ENCODE measurements at regions not wholly inside any gene's neighbourhood (a gene's known extent, or its start where the extent isn't known, plus 50 kb on each side); places are given as distances from the start of the nearest gene placed in this dataset.
"Not testable (repeated sequence)": the region's sequence is repeated elsewhere in the genome, so short reads cannot be mapped to it uniquely, and the experiment has no call there.

GRCh38 chr22:25404928-25405816 is 159.3 kb upstream of the GRK3 start:
- intact Hi-C loops (cut with DNase I), result no loop called here
- DNase-seq, result peak; percentile 18 to 89 (median 77)

DNA sequence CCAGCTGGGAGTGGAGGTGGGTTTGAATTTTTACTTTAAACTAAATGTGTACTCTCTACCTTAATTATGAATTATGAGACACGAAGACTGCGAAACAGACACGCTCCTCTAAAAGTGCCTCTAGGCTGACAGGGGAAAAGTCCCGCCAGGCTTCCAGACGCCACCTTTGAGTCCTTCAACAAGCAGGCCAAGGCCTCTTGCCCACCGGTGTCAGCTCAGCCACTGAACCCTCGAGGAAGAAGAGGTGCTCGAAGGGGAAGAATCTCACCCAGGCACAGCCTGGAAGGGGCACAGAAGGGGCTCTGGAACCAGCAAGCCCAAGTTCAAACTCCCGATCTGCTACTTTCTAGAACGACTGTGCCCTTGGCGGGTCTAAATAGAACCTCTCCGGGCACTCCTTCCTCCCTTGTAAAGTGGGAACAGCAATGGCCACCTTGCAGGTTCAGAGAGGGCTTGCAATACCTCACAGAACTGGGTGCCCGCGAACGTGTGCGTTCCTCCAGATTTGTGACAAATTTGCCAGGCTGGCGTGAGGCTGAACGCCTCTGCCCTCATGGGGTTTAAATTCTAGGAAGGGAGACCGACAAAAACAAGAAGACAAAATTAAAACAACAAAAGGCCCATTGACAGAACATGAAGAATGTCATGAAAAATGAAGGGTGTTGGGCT is 158.5 kb upstream of the GRK3 start:
- intact Hi-C loops (cut with DNase I), result no loop called here
- DNase-seq, result no peak

GRCh38 chr22:25406510-25407210 is 157.8 kb upstream of the GRK3 start:
- DNase-seq, result peak in 17 of 42 donors; percentile 23 to 58 (median 36)
- intact Hi-C loops (cut with DNase I), result no loop called here

DNA sequence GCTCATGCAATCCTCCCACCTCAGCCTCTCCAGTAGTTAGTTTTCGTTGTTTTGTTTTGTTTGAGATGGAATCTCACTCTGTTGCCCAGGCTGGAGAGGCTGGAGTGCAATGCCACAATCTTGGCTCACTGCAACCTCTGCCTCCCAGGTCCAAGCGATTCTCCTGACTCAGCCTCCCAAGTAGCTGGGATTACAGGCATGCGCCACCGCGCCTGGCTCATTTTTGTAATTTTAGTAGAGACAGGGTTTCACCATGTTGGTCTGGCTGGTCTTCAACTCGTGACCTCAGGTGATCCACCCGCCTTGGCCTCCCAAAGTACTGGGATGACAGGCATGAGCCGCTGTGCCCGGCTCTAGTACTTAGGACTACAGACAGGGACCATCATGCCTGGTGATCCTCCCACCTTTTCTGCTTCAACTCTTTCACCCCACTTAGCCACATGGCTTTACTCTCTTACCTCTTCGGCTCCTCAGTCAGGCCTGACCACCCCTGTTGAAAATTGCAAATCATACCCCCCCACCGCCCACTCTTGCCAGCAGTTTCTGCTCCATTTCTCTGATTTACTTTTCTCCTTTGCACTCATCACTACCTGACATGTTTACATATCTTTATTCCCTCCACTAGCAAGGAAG is 157.1 kb upstream of the GRK3 start:
- DNase-seq, result no peak

DNA sequence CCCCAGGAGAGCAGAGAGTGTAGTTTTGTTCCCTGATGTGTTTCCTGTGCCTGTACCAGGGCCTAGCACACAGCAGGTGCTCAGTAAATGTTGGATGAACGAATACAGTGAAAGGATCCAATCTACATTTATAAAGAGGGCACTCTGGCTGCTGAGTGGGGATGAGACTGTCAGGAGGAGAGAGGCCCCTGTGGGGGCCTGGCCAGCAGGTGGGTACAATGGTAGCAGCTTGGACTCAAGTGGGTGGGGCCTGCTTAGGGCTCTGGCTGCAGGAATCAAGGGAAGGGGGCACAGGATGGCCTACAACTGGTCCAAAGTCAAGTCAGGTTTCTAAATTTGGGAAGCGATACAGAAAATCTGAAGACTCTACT is 156.6 kb upstream of the GRK3 start:
- intact Hi-C loops (cut with DNase I), result no loop called here
- DNase-seq, result no peak

More for the DNA sequence above, 157.1 kb upstream of the GRK3 start:
- intact Hi-C loops (cut with DNase I), result no loop called here

DNA sequence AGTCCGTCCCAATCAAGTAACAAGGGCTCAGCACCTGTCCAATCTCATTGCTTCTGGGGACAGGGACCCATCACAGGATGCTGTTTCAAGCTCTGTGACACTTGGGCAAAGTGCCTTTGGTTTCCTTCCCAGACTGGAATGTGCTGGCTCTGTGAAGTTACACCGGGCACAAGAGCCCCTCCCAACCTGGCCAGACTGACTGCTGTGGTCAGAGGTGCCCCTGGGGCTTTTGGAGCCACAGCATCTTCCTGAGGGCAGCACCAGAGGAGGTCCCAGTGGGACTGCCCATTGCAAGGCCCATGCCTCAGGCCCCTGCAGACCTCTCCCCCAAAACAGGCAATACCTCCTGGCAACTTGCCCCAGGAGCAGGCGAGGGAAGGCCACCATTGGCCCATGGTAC is 155.2 kb upstream of the GRK3 start:
- intact Hi-C loops (cut with DNase I), result no loop called here

DNA sequence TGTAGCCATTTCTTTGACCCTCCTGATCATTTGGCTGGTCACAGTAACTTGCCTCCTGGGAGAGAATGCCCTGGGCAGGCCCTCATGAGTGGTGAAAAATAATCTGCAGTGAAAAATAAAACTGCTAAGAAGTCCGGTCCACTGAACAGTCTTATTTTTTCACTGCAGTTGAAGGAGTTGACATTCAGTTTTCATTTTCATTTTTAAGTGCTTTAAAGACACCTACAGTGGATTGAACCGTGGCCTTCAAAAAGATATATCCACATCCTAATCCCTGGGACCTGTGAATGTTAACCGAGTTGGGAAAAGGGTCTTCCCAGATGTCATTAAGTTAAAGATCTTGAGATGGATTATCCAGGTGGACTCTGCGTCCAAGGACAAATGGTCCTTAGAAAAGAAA is 153.6 kb upstream of the GRK3 start:
- intact Hi-C loops (cut with DNase I), result no loop called here
- DNase-seq, result no peak

More for the DNA sequence above, 155.2 kb upstream of the GRK3 start:
- DNase-seq, result no peak

DNA sequence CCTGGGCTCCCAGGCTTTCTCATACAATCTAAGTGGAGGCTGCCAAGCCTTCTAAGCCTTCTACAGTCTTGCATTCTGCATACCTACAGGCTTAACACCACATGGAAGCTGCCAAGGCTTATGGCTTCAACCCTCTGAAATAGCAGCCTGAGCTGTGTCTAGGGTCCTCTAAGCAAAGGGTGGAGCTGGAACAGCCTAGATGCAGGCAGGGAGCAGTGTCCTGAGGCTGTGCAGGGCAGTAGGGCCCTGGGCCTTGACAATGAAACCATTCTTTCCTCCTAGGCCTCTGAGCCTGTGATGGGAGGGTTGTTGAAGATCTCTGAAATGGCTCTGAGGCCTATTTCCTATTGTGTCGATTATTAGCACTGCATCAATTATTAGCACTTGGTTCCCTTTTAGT is 150.9 kb upstream of the GRK3 start:
- intact Hi-C loops (cut with DNase I), result no loop called here
- no peak for DNase-seq

DNA sequence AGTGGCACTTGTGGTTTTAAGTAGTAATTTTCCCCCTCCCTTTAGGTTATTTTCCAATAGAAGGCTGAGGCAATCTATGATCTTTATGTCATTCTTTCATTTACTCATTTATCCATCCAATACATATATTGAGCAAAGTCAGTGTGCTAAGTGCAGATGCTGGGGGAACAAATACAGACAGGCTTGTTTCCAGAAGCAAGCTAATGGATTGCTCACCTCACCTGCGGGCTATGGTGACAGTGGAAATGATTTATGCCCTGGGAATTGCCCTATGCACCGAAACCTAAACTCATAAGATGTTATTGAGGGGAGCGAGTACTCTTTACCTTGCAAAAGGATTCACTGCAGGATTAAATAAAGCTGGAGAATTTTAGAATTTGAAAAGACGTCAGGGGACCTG is 148.7 kb upstream of the GRK3 start:
- DNase-seq; intact Hi-C loops (cut with DNase I): not testable (repeated sequence)

GRCh38 chr22:25417826-25418225 is 146.6 kb upstream of the GRK3 start:
- intact Hi-C loops (cut with DNase I); DNase-seq: not testable (repeated sequence)

DNA sequence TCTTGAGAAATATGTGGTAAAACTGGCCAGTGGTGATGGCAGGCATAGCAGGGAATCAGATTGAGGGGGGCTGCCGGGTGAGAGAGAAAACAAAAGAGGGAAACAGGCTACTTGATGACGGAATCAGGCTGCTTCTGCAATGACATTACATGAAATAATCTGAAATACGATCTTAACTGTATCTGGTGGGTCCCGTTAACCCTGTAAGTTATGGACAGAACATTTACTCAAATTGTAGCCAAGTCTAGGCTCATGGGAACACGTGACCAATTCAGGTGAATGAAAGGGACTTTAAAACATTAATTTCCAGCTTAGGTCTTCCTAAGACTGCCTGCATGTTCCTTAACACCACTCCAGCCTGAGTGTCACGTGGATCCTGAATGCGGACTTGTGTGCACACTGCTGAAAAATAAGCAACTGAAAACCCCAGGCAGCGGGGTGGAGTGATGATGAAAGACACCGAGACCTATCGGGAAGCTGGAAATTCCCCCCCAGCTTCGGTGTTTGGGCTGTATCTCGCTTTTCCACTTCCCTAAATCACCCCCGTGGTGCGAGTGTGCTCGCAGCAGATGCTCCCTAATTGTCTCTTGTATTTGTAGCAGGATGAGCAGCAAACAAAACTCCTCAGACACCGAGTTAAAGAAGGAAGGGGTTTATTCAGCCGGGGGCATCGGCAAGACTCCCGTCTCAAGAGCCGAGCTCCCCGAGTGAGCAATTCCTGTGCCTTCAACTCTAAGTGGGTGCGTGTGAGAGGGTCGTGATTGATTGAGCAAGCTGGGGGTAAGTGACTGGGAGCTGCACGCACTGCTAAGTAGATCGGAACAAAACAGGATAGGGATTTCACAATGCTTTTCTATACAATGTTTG is 145.0 kb upstream of the GRK3 start:
- peak in 9 of 42 donors; percentile 20 to 59 (median 39) for DNase-seq
- intact Hi-C loops (cut with DNase I), result no loop called here

DNA sequence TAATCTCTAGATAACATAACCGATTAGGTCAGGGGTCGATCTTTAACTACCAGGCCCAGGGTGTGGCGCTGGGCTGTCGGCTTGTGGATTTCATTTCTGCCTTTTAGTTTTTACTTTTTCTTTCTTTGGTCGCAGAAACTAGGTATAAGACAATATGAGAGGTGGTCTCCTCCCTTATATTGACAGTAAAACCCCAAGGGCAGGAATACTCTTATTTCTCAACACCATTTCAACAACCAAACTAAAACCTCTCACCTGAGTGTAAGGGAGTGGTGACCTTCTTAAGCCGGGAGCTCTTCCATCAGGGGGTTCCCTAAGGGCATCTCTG is 144.4 kb upstream of the GRK3 start:
- intact Hi-C loops (cut with DNase I); DNase-seq: not testable (repeated sequence)

DNA sequence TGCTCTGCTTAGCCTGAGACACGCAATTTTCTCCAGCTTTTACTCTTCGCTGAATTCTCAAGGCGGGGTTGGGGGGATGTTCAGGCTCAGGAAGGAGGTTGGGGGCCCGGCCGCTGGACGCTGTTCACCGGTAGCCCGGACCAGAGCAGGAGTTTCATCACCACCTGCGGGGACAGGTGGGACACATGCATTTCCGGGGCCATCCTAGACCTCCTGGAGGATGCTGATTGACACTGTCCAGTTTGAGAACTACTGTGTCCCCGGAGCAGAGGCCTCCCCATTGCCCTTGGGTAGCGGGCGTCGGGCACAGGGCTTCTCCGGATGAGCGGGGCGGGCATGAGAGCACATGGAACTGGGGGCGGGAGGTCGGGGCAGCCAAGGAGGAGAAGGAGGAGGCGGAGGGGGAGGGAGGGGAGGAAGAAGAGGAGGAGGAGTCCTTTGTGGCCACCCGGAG is 144.0 kb upstream of the GRK3 start:
- intact Hi-C loops (cut with DNase I), result no loop called here
- DNase-seq, result no peak

- intact Hi-C loops (cut with DNase I), result no loop called here
- peak in 2 of 42 donors; percentile 34 to 39 for DNase-seq
Observed at GRCh38 chr22:25420925-25421904, 143.3 kb upstream of the GRK3 start.

DNA sequence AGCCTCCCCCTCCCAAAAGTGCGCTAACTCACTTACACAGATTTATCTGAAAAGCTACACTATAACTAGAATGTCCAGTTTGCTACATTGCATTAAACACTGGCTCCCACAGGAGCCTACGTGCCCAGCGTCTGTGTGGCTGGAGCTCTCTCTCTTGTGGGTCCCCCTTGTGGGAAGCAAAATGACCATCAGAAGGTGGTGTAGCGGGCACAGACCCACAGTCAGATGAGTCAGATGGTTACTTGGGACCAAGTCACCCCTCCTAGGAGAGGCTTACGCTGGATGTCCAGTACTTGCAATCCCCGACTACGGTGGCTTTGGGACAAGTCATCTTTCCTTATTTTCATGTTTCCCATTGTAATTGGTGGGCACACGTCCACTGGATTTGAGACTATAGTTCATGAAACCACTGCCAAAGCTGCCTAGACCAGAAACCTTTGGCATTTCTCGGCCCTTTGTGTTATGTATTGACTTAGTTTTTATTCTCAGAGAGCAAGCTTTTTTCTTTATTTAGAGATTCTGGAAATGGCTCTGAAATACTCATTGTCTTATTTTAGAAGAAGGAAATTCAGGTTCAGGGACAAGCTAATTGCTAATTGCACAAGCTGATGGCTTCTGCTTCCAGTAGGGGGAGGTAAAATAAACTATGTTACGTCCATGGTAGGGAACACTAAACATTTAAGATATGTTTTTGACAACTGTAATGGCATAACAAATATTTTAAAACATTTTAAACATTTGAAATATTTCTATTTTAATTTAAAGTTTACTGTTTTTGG is 137.8 kb upstream of the GRK3 start:
- DNase-seq; intact Hi-C loops (cut with DNase I): not testable (repeated sequence)

DNA sequence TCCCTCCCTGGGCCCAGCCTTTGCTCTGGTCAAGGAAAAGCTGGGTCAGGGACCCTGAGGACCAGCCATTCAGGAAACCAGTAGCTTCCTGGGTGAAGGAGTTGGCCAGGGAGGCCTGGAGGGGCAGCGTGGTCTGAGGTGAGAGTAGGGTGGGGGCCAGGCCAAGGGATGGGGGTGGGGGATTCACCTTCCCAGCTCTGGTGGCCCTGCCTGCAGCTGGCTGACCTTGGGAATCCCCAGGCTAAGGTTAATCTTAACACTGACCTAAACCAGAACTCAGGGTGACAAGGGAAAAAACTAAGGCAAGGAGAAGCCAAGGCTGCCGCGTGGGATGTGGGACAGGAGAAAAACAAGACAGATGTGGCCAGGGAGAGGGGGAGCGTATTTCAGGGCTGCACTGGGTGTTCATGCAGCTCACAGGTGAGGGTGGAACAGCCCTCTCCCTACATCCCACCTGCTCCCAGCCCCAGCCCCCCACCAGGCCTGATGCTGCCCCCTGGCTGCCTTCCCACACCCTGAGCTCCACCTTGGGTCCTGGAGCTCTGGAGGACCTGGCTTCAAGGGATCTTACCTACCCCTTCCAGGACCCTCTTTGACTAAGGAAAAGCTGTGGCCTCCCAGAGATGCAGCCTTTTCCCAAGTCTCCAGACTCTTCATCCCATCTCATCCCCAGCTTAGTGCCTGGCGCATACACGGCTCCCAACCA is 132.7 kb upstream of the GRK3 start:
- intact Hi-C loops (cut with DNase I); DNase-seq: not testable (repeated sequence)
